ENCODE measurements at regions not wholly inside any gene's neighbourhood (a gene's known extent, or its start where the extent isn't known, plus 50 kb on each side); places are given as distances from the start of the nearest gene placed in this dataset.
A peak's percentile ranks its signal among the peaks of the same experiment; 100 is the strongest.

GRCh38 chr6:29884261-29884660 is 56.6 kb downstream of the HLA-G start:
- H3K27ac Mint-ChIP-seq = no peak overlapping the region
- no peak for DNase-seq (ENCODE audit: extremely low spot score, unreplicated experiment)
- no peaks in the 10 kb centered on the region for H3K36me3 Mint-ChIP-seq
- H3K9me3 Mint-ChIP-seq = no peaks in the 10 kb centered on the region
- no peaks in the 10 kb centered on the region for H3K4me1 Mint-ChIP-seq (ENCODE audit: unreplicated experiment)
- no peak overlapping the region for H3K4me3 Mint-ChIP-seq
- TF ChIP-seq, protein P1, sequence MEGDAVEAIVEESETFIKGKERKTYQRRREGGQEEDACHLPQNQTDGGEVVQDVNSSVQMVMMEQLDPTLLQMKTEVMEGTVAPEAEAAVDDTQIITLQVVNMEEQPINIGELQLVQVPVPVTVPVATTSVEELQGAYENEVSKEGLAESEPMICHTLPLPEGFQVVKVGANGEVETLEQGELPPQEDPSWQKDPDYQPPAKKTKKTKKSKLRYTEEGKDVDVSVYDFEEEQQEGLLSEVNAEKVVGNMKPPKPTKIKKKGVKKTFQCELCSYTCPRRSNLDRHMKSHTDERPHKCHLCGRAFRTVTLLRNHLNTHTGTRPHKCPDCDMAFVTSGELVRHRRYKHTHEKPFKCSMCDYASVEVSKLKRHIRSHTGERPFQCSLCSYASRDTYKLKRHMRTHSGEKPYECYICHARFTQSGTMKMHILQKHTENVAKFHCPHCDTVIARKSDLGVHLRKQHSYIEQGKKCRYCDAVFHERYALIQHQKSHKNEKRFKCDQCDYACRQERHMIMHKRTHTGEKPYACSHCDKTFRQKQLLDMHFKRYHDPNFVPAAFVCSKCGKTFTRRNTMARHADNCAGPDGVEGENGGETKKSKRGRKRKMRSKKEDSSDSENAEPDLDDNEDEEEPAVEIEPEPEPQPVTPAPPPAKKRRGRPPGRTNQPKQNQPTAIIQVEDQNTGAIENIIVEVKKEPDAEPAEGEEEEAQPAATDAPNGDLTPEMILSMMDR (conservative IDR thresholded peaks at IDR 0.05) = no peak
- H3K27me3 Mint-ChIP-seq = peaks cover 59% of the 10 kb centered on the region

GRCh38 chr6:29886701-29887100 is 55.6 kb upstream of the HLA-A start:
- peaks cover 78% of the 10 kb centered on the region for H3K27me3 Mint-ChIP-seq

DNA sequence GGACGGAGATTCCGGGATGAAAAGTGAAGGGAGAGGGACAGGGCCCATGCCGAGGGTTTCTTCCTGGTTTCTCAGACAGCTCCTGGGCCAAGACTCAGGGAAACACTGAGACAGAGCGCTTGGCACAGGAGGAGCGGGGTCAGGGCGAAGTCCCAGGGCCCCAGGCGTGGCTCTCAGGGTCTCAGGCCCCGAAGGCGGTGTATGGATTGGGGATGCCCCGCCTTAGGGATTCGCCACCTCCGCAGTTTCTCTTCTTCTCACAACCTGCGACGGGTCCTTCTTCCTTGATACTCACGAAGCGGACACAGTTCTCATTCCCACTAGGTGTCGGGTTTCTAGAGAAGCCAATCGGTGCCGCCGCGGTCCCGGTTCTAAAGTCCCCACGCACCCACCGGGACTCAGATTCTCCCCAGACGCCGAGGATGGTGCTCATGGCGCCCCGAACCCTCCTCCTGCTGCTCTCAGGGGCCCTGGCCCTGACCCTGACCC is 55.0 kb upstream of the HLA-A start:
- H3K27ac Mint-ChIP-seq = no peak overlapping the region

More at GRCh38 chr6:29886701-29887100, 55.6 kb upstream of the HLA-A start:
- no peaks in the 10 kb centered on the region for H3K4me1 Mint-ChIP-seq (ENCODE audit: unreplicated experiment)
- H3K9me3 Mint-ChIP-seq = no peaks in the 10 kb centered on the region
- peak overlapping the region; percentile 6 for H3K27ac Mint-ChIP-seq
- no peaks in the 10 kb centered on the region for H3K36me3 Mint-ChIP-seq
- DNase-seq (ENCODE audit: extremely low spot score, unreplicated experiment) = no peak
- peak overlapping the region; percentile 73 for H3K4me3 Mint-ChIP-seq
- TF ChIP-seq, protein P1 (conservative IDR thresholded peaks at IDR 0.05) = no peak

DNA sequence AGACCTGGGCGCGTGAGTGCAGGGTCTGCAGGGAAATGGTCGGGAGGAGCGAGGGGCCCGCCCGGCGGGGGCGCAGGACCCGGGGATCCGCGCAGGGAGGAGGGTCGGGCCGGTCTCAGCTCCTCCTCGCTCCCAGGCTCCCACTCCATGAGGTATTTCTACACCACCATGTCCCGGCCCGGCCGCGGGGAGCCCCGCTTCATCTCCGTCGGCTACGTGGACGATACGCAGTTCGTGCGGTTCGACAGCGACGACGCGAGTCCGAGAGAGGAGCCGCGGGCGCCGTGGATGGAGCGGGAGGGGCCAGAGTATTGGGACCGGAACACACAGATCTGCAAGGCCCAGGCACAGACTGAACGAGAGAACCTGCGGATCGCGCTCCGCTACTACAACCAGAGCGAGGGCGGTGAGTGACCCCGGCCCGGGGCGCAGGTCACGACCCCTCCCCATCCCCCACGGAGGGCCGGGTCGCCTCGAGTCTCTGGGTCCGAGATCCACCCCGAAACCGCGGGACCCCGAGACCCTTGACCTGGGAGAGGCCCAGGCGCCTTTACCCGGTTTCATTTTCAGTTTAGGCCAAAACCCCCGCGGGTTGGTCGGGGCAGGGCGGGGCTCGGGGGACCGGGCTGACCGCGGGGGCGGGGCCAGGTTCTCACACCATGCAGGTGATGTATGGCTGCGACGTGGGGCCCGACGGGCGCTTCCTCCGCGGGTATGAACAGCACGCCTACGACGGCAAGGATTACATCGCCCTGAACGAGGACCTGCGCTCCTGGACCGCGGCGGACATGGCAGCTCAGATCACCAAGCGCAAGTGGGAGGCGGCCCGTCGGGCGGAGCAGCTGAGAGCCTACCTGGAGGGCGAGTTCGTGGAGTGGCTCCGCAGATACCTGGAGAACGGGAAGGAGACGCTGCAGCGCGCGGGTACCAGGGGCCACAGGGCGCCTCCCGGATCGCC is 54.2 kb upstream of the HLA-A start:
- Mint-ChIP-seq H3K27ac (peak overlapping the region; percentile 26), H3K4me3 (peak overlapping the region; percentile 86), H3K9me3 (no peaks in the 10 kb centered on the region), H3K27me3 (peaks cover 85% of the 10 kb centered on the region), H3K4me1 (ENCODE audit: unreplicated experiment) (no peaks in the 10 kb centered on the region), H3K36me3 (no peaks in the 10 kb centered on the region)
- TF ChIP-seq, protein P1 (conservative IDR thresholded peaks at IDR 0.05) = no peak
- DNase-seq (ENCODE audit: extremely low spot score, unreplicated experiment) = peak; percentile 77

More for the DNA sequence above, 55.0 kb upstream of the HLA-A start:
- DNase-seq (ENCODE audit: extremely low spot score, unreplicated experiment) = no peak
- Mint-ChIP-seq H3K9me3 (no peaks in the 10 kb centered on the region), H3K36me3 (no peaks in the 10 kb centered on the region), H3K4me3 (peak overlapping the region; percentile 73), H3K27me3 (peaks cover 85% of the 10 kb centered on the region), H3K4me1 (ENCODE audit: unreplicated experiment) (no peaks in the 10 kb centered on the region)
- TF ChIP-seq, protein P1 (conservative IDR thresholded peaks at IDR 0.05) = no peak
